IPS-15b (cell line): ENCODE measurements at regions not wholly inside any gene's neighbourhood (a gene's known extent, or its start where the extent isn't known, plus 50 kb on each side); places are given as distances from the start of the nearest gene placed in this dataset.

Source experiments
- H3K27me3 ChIP-seq: one replicate; pipeline ENCODE4 v1.6.1; 2013; ENCODE audit warnings: low read length; ENCODE audit not compliant: control insufficient read depth, insufficient read depth
- H3K36me3 ChIP-seq: one replicate; pipeline ENCODE4 v1.6.1; 2013; ENCODE audit warnings: low read length; ENCODE audit not compliant: control insufficient read depth, insufficient read depth
- H3K4me1 ChIP-seq: one replicate; pipeline ENCODE4 v1.6.1; 2013; ENCODE audit warnings: mild to moderate bottlenecking, low read length; ENCODE audit not compliant: control insufficient read depth, insufficient read depth
- H3K4me3 ChIP-seq: one replicate; pipeline ENCODE4 v1.5.1; 2013; ENCODE audit warnings: low read depth, low read length
- H3K9ac ChIP-seq: one replicate; pipeline ENCODE4 v1.6.1; 2013; ENCODE audit warnings: low read depth, mild to moderate bottlenecking, low read length
- H3K9me3 ChIP-seq: one replicate; pipeline ENCODE4 v1.6.1; 2013; ENCODE audit warnings: mild to moderate bottlenecking, low read length; ENCODE audit not compliant: control insufficient read depth, insufficient read depth

DNA sequence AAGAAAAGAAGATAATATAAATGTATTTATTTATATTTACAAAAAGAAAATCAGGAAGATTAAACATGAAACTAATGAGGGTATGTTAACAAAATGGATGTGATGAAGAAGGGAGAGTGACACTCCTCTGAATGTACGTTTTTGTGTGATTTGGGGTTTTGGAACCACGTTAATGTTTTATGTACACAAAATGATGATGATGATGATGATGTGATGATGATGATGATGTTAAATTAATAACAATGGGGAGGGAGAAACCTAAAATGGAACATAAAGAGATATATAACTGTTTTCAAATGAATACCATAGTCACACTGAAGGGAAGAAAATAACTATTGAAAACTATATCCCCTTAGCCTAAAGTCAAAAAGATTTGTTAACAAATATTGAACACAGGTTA, 143.1 kb downstream of the RCN1 start:
- H3K4me3 ChIP-seq = no peak overlapping the region

DNA sequence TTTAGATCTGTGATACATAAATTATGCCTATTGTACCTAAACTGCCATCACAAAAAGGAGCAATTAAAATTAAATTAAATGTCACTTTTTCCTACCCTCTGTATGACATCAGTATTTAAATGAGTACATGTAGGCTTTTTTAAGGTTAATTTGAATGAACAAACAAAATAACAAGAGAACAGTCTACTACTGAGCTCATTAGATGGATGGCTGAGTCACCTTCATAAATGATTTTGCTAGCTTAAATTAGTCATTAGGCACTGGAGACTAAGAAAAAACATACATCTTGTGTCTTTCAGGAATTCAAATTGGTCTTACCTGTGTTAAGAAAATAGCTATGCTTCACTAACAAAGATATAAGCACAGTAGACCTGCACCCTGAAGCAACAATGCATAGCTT, 153.6 kb downstream of the RCN1 start:
- H3K27me3 ChIP-seq = no peaks in the 10 kb centered on the region

More for the DNA sequence above, 143.1 kb downstream of the RCN1 start:
- Histone ChIP-seq H3K27me3 (no peaks in the 10 kb centered on the region), H3K36me3 (no peaks in the 10 kb centered on the region), H3K9me3 (no peaks in the 10 kb centered on the region), H3K4me1 (no peaks in the 10 kb centered on the region), H3K9ac (no peak overlapping the region)

DNA sequence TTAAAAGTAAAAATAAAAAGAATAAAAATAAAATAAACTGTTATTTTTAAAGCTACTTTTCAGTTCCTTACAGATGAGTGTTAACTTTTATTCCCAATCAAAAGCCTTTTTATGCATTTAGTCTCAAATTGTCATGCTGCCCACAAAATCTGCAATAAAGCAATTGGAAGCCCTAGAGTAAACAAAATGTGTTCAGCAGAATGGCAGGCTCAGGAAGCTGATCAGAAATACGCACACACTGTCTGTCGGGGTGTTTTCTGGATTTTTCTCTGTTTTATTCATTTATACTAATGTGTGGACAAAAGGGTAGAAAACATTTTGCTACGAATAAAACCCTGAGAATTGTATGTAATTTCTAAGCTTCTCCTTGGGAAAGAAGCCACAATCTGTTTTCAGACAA, 162.8 kb downstream of the RCN1 start:
- Histone ChIP-seq H3K9me3 (no peaks in the 10 kb centered on the region), H3K4me1 (no peaks in the 10 kb centered on the region), H3K9ac (no peak overlapping the region), H3K4me3 (no peak overlapping the region), H3K36me3 (no peaks in the 10 kb centered on the region), H3K27me3 (no peaks in the 10 kb centered on the region)

More for the DNA sequence above, 153.6 kb downstream of the RCN1 start:
- Histone ChIP-seq H3K4me3 (no peak overlapping the region), H3K9me3 (no peaks in the 10 kb centered on the region), H3K9ac (no peak overlapping the region), H3K4me1 (peaks cover 3% of the 10 kb centered on the region), H3K36me3 (no peaks in the 10 kb centered on the region)

DNA sequence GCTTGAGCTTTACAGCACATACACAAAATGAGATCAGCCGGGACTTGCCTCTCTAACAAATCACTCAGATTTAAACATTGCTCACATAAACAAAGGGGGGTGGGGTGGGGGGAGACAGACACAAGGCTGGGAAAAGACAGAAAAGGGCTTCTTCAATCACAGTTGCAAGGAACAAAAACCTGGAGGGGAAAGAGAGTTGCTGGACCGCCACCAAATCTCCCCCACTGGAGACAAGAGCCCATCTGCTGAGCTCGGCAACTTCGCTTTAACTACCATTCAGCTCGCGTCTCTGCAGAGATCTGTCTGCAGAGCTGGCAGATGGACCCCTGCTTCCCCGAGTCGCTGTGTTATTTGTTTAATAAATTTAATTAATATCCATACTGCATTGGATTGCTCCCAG, 165.0 kb downstream of the RCN1 start:
- Histone ChIP-seq H3K9me3 (no peaks in the 10 kb centered on the region), H3K4me1 (no peaks in the 10 kb centered on the region), H3K27me3 (no peaks in the 10 kb centered on the region), H3K4me3 (no peak overlapping the region), H3K9ac (no peak overlapping the region), H3K36me3 (no peaks in the 10 kb centered on the region)

DNA sequence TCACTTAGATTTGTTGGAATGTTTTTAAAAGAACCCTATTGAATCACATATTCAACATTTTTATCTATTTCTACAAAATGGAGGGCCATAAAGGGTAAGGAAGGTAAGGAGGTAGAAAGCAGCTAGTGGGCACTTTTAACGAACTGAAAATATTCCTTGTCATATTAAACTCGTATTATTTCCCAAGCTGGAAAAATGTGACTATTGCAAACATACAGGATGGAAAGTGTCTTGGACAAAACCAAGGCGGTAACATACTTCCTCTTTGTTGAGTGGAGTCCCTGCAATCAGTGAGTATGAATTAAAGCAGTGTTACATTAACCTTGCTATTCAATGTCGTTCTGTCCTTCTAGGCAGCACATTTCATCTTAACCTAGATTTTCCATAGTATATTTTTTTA, 165.6 kb downstream of the RCN1 start:
- H3K4me1 ChIP-seq = no peaks in the 10 kb centered on the region
- no peak overlapping the region for H3K9ac ChIP-seq
- no peaks in the 10 kb centered on the region for H3K9me3 ChIP-seq
- no peak overlapping the region for H3K4me3 ChIP-seq
- no peaks in the 10 kb centered on the region for H3K27me3 ChIP-seq
- H3K36me3 ChIP-seq = no peaks in the 10 kb centered on the region

DNA sequence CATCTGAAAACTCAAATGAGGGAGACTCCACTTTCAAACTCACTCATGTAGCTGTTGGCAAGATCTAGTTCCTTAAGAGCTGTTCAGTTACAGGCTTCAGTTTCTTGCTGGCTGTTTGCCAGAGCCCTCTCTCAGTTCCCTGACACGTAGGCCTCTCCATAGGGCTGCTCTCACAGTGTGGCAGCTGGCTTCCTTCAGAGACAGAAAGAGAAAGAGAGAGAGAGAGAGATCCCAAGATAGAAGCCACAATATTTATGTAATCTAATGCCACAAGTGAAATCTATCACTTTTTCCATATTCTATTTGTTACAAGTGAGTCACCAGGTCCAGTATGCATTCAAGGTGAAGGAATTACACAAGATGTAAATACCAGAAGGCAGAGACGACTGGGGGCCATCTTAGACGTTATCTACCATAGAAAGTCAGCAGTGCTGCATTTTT, 168.8 kb downstream of the RCN1 start:
- H3K4me3 ChIP-seq = no peak overlapping the region
- H3K9me3 ChIP-seq = no peaks in the 10 kb centered on the region
- H3K9ac ChIP-seq = no peak overlapping the region
- H3K4me1 ChIP-seq = no peaks in the 10 kb centered on the region
- no peaks in the 10 kb centered on the region for H3K36me3 ChIP-seq
- H3K27me3 ChIP-seq = no peaks in the 10 kb centered on the region

DNA sequence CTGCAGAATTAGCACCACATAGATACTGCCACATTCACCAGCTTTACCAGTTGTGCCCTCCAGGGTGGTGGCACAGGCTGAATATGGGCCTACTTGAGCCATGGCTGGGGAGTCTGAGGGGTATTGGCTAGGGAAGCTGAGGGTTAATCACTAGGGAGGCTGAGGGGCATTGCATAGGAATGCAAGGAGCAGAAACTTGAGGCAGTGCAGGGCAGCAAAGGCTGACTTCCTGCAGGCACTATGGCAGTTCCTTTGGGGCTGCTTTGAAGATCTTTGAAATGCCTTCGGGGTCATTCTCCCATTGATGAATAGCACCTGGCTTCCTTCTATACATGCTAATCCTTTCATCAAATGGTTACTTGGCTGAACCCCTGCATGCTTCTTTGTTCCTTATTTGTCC, 171.5 kb downstream of the RCN1 start:
- H3K36me3 ChIP-seq = no peaks in the 10 kb centered on the region
- no peak overlapping the region for H3K9ac ChIP-seq
- H3K27me3 ChIP-seq = no peaks in the 10 kb centered on the region
- no peaks in the 10 kb centered on the region for H3K9me3 ChIP-seq
- H3K4me3 ChIP-seq = no peak overlapping the region
- no peaks in the 10 kb centered on the region for H3K4me1 ChIP-seq

DNA sequence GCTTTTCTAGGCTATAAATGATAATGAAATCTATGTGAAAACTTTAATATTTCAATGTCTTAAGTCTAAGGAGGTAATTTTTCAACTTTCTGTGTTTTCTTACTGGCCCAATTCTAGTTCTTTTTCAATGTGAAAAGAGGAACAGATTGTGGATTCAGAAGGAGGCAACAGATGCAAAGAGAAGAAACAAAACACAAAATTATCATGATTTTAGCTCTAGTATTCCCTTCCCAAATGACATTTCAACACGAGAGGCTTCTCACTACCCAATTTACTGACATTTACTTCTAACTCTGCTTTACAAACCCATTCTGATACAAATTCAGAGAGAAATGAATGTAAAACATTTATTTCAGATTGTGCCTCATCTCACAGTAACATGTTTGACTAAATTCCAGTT, 169.4 kb downstream of the WT1 start:
- no peak overlapping the region for H3K9ac ChIP-seq
- no peak overlapping the region for H3K4me3 ChIP-seq
- no peaks in the 10 kb centered on the region for H3K27me3 ChIP-seq
- no peaks in the 10 kb centered on the region for H3K36me3 ChIP-seq
- no peaks in the 10 kb centered on the region for H3K9me3 ChIP-seq
- no peaks in the 10 kb centered on the region for H3K4me1 ChIP-seq

DNA sequence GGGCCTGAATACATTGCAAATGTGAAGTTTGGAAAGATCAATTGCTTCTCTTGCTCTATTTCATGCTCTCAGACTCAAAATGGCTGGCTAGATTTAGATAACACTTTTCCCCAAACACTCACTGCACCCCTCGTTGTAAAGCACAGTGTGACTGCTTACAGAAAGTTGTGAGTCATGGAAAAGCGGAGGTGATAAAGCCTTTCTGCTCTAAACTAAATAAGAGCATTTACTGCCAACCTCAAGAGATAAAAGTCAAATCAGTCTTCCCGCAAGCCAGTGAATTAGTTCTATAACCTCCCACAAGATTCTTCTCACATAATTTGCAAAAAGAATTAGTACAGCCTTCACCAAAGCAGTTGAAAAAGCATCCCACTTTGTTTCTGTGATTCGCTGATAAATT, 168.7 kb downstream of the WT1 start:
- H3K4me3 ChIP-seq = no peak overlapping the region
- H3K9me3 ChIP-seq = no peaks in the 10 kb centered on the region
- no peak overlapping the region for H3K9ac ChIP-seq
- no peaks in the 10 kb centered on the region for H3K4me1 ChIP-seq
- no peaks in the 10 kb centered on the region for H3K27me3 ChIP-seq
- no peaks in the 10 kb centered on the region for H3K36me3 ChIP-seq

DNA sequence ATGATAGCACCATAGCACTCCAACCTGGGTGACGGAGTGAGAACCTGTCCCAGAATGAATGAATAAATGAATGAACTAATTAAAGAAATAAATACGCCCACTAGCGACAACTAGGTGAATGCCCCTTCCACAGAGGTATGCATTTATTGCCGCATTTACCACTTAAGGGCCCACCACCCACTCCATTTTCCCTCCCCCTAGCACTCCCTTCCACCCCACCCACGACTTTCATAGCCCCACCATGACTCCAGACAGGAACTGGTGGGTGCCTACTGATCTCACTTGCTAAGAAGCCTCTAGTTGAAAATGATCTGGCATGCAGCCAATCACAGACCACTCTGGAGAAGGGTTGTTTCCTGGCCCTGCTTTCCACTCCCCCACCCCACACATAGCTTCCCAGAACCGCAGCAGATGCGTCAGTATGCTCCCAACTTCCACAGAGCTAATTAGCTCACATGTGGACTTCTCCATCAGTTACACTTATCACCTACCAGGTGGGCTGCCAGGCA, 167.6 kb downstream of the WT1 start:
- H3K9ac ChIP-seq = no peak overlapping the region
- no peaks in the 10 kb centered on the region for H3K9me3 ChIP-seq
- H3K36me3 ChIP-seq = no peaks in the 10 kb centered on the region
- H3K27me3 ChIP-seq = no peaks in the 10 kb centered on the region
- no peak overlapping the region for H3K4me3 ChIP-seq
- no peaks in the 10 kb centered on the region for H3K4me1 ChIP-seq

DNA sequence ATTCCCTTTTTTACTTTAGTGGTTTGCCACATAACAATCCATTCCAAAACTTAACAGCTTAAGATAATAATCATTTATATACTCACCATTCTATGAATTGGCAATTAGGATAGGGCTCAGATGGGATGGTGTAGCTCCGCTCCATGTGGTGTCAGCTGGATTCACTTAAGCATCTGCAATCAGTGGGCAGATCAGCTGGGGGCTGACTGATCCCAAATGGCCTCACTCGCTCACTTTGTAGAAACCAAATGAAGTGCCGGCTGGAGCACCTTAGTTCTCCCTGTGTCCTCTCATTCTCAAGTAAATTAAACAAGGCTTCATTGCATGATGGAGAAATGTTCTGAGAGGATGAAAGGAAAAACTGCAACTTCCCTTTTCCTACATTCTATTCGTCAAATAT, 161.4 kb downstream of the WT1 start:
- Histone ChIP-seq H3K9me3 (no peaks in the 10 kb centered on the region), H3K27me3 (no peaks in the 10 kb centered on the region), H3K9ac (no peak overlapping the region), H3K4me1 (no peaks in the 10 kb centered on the region), H3K4me3 (no peak overlapping the region), H3K36me3 (no peaks in the 10 kb centered on the region)

DNA sequence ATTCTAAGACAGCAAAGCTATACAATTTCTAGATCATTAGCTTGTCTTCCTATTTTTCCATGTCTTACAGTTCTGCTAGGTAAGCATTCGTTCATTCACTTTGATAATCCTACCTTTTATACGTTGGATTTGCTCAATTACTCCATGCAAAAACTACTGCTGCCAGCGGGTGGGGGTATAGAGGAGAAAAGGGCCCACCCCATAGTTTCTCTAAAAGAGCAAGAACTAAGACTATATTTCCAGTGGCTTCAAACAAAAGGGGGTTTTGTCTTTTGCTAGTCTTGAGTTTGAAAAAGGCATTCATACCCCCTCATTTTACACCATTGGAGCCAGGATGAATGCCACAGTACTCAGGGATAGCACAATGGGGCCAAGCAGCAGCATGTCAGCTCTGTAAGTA, 155.7 kb downstream of the WT1 start:
- Histone ChIP-seq H3K9ac (no peak overlapping the region), H3K36me3 (no peaks in the 10 kb centered on the region), H3K27me3 (no peaks in the 10 kb centered on the region), H3K4me3 (no peak overlapping the region), H3K9me3 (no peaks in the 10 kb centered on the region), H3K4me1 (no peaks in the 10 kb centered on the region)

DNA sequence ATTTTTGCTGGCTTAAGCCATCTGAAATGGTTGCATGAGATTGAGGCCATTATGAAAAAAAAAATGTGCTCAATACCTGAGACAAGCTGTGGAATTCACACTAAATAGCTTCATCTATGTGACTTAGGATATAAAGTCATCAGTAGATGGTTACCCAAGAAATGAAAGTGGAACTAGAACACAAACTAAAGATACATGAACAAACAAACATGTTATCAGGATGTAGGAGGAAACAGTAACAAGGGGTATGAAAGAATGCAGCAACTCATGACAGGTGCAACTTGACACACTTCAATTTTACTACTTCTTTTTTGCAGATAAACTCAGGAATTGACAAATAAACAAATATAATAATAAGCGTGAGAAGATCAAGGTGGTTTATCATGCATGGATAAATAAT, 155.0 kb downstream of the WT1 start:
- no peak overlapping the region for H3K4me3 ChIP-seq
- no peaks in the 10 kb centered on the region for H3K9me3 ChIP-seq
- no peaks in the 10 kb centered on the region for H3K36me3 ChIP-seq
- no peak overlapping the region for H3K9ac ChIP-seq
- no peaks in the 10 kb centered on the region for H3K4me1 ChIP-seq
- H3K27me3 ChIP-seq = no peaks in the 10 kb centered on the region
